ENCODE measurements at regions not wholly inside any gene's neighbourhood (a gene's known extent, or its start where the extent isn't known, plus 50 kb on each side); places are given as distances from the start of the nearest gene placed in this dataset.

GRCh38 chr11:92768121-92768840 lies 201.2 kb upstream of the MTNR1B start:
- no peak for DNase-seq

- DNase-seq = no peak
Observed at GRCh38 chr11:92769112-92769511, 200.3 kb upstream of the MTNR1B start.

GRCh38 chr11:92770419-92770818 lies 199.0 kb upstream of the MTNR1B start:
- DNase-seq = no peak

- DNase-seq = no peak
Observed at GRCh38 chr11:92770981-92771380, 198.5 kb upstream of the MTNR1B start.

GRCh38 chr11:92771701-92772100 lies 197.8 kb upstream of the MTNR1B start:
- no peak for DNase-seq

GRCh38 chr11:92775003-92775676 lies 194.3 kb upstream of the MTNR1B start:
- DNase-seq = no peak

GRCh38 chr11:92776676-92777075 lies 192.8 kb upstream of the MTNR1B start:
- DNase-seq = no peak

- no peak for DNase-seq
Observed at GRCh38 chr11:92779746-92780145, 189.7 kb upstream of the MTNR1B start.

- DNase-seq = no peak
Observed at GRCh38 chr11:92781151-92781550, 188.3 kb upstream of the MTNR1B start.

GRCh38 chr11:92782806-92783205 lies 186.6 kb upstream of the MTNR1B start:
- DNase-seq = no peak

- no peak for DNase-seq
Observed at GRCh38 chr11:92784331-92784730, 185.1 kb upstream of the MTNR1B start.

- DNase-seq = no peak
Observed at GRCh38 chr11:92787638-92788037, 181.8 kb upstream of the MTNR1B start.

GRCh38 chr11:92789761-92790160 lies 179.7 kb upstream of the MTNR1B start:
- no peak for DNase-seq

GRCh38 chr11:92790366-92790765 lies 179.1 kb upstream of the MTNR1B start:
- no peak for DNase-seq

- DNase-seq = no peak
Observed at GRCh38 chr11:92790926-92791616, 178.4 kb upstream of the MTNR1B start.

GRCh38 chr11:92791886-92792285 lies 177.6 kb upstream of the MTNR1B start:
- no peak for DNase-seq

- no peak for DNase-seq
Observed at GRCh38 chr11:92793189-92793588, 176.3 kb upstream of the MTNR1B start.

GRCh38 chr11:92794783-92795182 lies 174.7 kb upstream of the MTNR1B start:
- no peak for DNase-seq

- no peak for DNase-seq
Observed at GRCh38 chr11:92796744-92797143, 172.7 kb upstream of the MTNR1B start.

- DNase-seq = no peak
Observed at GRCh38 chr11:92797874-92798273, 171.6 kb upstream of the MTNR1B start.

- DNase-seq = no peak
Observed at GRCh38 chr11:92801685-92802084, 167.8 kb upstream of the MTNR1B start.

GRCh38 chr11:92802644-92803043 lies 166.8 kb upstream of the MTNR1B start:
- DNase-seq = no peak

- DNase-seq = no peak
Observed at GRCh38 chr11:92803391-92803790, 166.1 kb upstream of the MTNR1B start.

GRCh38 chr11:92804388-92804966 lies 165.0 kb upstream of the MTNR1B start:
- no peak for DNase-seq

Data from inflammatory macrophage treated with lipopolysaccharide for 1 hour (primary cell).